ENCODE measurements at regions not wholly inside any gene's neighbourhood (a gene's known extent, or its start where the extent isn't known, plus 50 kb on each side); places are given as distances from the start of the nearest gene placed in this dataset.
"Not testable (repeated sequence)": the region's sequence is repeated elsewhere in the genome, so short reads cannot be mapped to it uniquely, and the experiment has no call there.

GRCh38 chr16:60217787-60218186, 1483.7 kb upstream of the GOT2 start:
- H3K4me1 ChIP-seq: no peaks in the 10 kb centered on the region
- H3K27ac ChIP-seq: no peak overlapping the region
- no peaks in the 10 kb centered on the region for H3K36me3 ChIP-seq
- DNase-seq: no peak
- H3K9me3 ChIP-seq: no peaks in the 10 kb centered on the region
- no peak for TF ChIP-seq POLR2A (IDR thresholded peaks at IDR 0.05)
- TF ChIP-seq, protein P1, sequence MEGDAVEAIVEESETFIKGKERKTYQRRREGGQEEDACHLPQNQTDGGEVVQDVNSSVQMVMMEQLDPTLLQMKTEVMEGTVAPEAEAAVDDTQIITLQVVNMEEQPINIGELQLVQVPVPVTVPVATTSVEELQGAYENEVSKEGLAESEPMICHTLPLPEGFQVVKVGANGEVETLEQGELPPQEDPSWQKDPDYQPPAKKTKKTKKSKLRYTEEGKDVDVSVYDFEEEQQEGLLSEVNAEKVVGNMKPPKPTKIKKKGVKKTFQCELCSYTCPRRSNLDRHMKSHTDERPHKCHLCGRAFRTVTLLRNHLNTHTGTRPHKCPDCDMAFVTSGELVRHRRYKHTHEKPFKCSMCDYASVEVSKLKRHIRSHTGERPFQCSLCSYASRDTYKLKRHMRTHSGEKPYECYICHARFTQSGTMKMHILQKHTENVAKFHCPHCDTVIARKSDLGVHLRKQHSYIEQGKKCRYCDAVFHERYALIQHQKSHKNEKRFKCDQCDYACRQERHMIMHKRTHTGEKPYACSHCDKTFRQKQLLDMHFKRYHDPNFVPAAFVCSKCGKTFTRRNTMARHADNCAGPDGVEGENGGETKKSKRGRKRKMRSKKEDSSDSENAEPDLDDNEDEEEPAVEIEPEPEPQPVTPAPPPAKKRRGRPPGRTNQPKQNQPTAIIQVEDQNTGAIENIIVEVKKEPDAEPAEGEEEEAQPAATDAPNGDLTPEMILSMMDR (IDR thresholded peaks at IDR 0.05): no peak
- intact Hi-C loops (cut with DNase I; ENCODE audit: low total_unique reads): no loop called here
- no peak overlapping the region for H3K4me3 ChIP-seq
- no peaks in the 10 kb centered on the region for H3K27me3 ChIP-seq

GRCh38 chr16:60214311-60214710, 1480.2 kb upstream of the GOT2 start:
- H3K27ac ChIP-seq: no peak overlapping the region
- H3K36me3 ChIP-seq: no peaks in the 10 kb centered on the region
- H3K4me1 ChIP-seq: no peaks in the 10 kb centered on the region
- no peak overlapping the region for H3K4me3 ChIP-seq
- no peak for DNase-seq
- no peak for TF ChIP-seq POLR2A (IDR thresholded peaks at IDR 0.05)
- TF ChIP-seq, protein P1 (IDR thresholded peaks at IDR 0.05): no peak
- no peaks in the 10 kb centered on the region for H3K27me3 ChIP-seq
- H3K9me3 ChIP-seq: no peaks in the 10 kb centered on the region
- intact Hi-C loops (cut with DNase I; ENCODE audit: low total_unique reads): no loop called here

GRCh38 chr16:60206516-60206915, 1472.4 kb upstream of the GOT2 start:
- intact Hi-C loops (cut with DNase I; ENCODE audit: low total_unique reads): no loop called here
- TF ChIP-seq POLR2A (IDR thresholded peaks at IDR 0.05): no peak
- TF ChIP-seq, protein P1 (IDR thresholded peaks at IDR 0.05): no peak

GRCh38 chr16:60204181-60204580, 1470.1 kb upstream of the GOT2 start:
- no peaks in the 10 kb centered on the region for H3K4me1 ChIP-seq
- H3K27me3 ChIP-seq: no peaks in the 10 kb centered on the region
- H3K4me3 ChIP-seq: no peak overlapping the region
- no peak for TF ChIP-seq POLR2A (IDR thresholded peaks at IDR 0.05)
- no peaks in the 10 kb centered on the region for H3K9me3 ChIP-seq
- H3K27ac ChIP-seq: no peak overlapping the region
- intact Hi-C loops (cut with DNase I; ENCODE audit: low total_unique reads): no loop called here
- no peak for DNase-seq
- no peaks in the 10 kb centered on the region for H3K36me3 ChIP-seq

More at GRCh38 chr16:60206516-60206915, 1472.4 kb upstream of the GOT2 start:
- H3K4me1 ChIP-seq: no peaks in the 10 kb centered on the region
- H3K27me3 ChIP-seq: no peaks in the 10 kb centered on the region
- H3K4me3 ChIP-seq: no peak overlapping the region
- H3K27ac ChIP-seq: no peak overlapping the region
- no peaks in the 10 kb centered on the region for H3K9me3 ChIP-seq
- DNase-seq: no peak
- H3K36me3 ChIP-seq: no peaks in the 10 kb centered on the region

DNA sequence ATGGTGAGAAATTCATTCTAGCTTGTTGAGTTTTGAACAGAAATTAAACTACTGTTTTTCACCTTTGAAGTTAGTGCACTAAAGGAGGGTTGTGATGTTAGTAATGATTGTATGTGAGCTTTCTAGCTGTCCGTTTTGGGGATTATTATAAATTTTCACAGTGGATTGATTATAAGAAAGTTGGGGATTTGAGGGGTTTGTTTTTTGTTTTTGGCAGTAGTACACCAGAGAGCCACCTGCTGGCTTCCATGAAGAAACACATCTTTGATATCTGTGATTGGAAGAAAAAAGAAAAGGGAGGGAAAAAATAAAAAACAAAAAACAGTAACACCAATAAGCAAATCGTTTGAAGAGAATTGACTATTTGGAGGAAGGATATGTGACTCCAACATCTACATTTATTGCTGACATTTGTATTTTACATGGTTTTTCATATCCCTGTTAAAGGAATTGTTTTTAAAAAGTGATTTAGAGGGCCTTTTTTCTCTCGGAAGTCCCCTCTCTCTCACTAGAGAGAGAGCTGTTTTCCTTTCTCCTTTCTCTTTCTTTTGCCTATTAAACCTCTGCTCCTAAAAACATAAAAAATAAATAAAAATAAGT, 1469.5 kb upstream of the GOT2 start:
- DNase-seq: no peak
- Histone ChIP-seq H3K9me3 (no peaks in the 10 kb centered on the region), H3K4me1 (no peaks in the 10 kb centered on the region), H3K27ac (no peak overlapping the region), H3K36me3 (no peaks in the 10 kb centered on the region), H3K4me3 (no peak overlapping the region), H3K27me3 (no peaks in the 10 kb centered on the region)
- intact Hi-C loops (cut with DNase I; ENCODE audit: low total_unique reads): no loop called here
- no peak for TF ChIP-seq POLR2A (IDR thresholded peaks at IDR 0.05)
- TF ChIP-seq, protein P1 (IDR thresholded peaks at IDR 0.05): peak in 2 of 4 experiments; percentile 10 to 16

DNA sequence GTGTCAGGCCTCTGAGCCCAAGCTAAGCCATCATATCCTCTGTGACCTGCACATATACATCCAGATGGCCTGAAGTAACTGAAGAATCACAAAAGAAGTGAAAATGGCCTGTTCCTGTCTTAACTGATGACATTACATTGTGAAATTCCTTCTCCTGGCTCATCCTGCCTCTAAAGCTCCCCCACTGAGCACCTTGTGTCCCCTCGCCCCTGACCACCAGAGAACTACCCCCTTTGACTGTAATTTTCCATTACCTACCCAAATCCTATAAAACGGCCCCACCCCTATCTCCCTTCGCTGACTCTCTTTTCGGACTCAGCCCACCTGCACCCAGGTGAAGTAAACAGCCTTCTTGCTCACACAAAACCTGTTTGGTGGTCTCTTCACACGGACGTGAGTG, 1466.6 kb upstream of the GOT2 start:
- DNase-seq; intact Hi-C loops (cut with DNase I; ENCODE audit: low total_unique reads); H3K4me3 ChIP-seq; H3K27ac ChIP-seq; H3K36me3 ChIP-seq; H3K27me3 ChIP-seq; H3K4me1 ChIP-seq; H3K9me3 ChIP-seq: not testable (repeated sequence)

Measured in uterus (tissue), 3 donors.